Neural progenitor cell (in vitro differentiated cells): ENCODE measurements at regions not wholly inside any gene's neighbourhood (a gene's known extent, or its start where the extent isn't known, plus 50 kb on each side); places are given as distances from the start of the nearest gene placed in this dataset.

ENCODE experiments used
- EZH2phosphoT487 ChIP-seq: fragments of 200-600 bp; sonication (generic); IDR thresholded peaks from 2 replicates; pipeline ENCODE4 v1.6.1; 2017; ENCODE audit warnings: antibody characterized with exemption
- TF ChIP-seq, protein P1 (sequence below): fragments of 200-600 bp; sonication (generic); IDR thresholded peaks from 2 replicates; pipeline ENCODE4 v1.5.1; 2017; ENCODE audit warnings: antibody characterized with exemption, mild to moderate bottlenecking

GRCh38 chr21:38136201-38136600, 120.6 kb upstream of the KCNJ15 start:
- TF ChIP-seq, protein P1, sequence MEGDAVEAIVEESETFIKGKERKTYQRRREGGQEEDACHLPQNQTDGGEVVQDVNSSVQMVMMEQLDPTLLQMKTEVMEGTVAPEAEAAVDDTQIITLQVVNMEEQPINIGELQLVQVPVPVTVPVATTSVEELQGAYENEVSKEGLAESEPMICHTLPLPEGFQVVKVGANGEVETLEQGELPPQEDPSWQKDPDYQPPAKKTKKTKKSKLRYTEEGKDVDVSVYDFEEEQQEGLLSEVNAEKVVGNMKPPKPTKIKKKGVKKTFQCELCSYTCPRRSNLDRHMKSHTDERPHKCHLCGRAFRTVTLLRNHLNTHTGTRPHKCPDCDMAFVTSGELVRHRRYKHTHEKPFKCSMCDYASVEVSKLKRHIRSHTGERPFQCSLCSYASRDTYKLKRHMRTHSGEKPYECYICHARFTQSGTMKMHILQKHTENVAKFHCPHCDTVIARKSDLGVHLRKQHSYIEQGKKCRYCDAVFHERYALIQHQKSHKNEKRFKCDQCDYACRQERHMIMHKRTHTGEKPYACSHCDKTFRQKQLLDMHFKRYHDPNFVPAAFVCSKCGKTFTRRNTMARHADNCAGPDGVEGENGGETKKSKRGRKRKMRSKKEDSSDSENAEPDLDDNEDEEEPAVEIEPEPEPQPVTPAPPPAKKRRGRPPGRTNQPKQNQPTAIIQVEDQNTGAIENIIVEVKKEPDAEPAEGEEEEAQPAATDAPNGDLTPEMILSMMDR: no peak
- no peak for TF ChIP-seq EZH2phosphoT487
